Cardiac muscle cell (in vitro differentiated cells and primary cell): ENCODE measurements at regions not wholly inside any gene's neighbourhood (a gene's known extent, or its start where the extent isn't known, plus 50 kb on each side); places are given as distances from the start of the nearest gene placed in this dataset.

Experiments used
- DNase-seq, 2 donors: peaks; one replicate each; pipeline versions ENCODE4 v3.0.0 to v3.0.0-alpha.2; 2010 to 2017; ENCODE audit warnings: low read depth in 1 of 2, low spot score in 1 of 2
- H3K27ac ChIP-seq: fragments of 200-600 bp; sonication (generic); 2 replicates; pipeline ENCODE4 v1.5.1; 2016
- H3K27me3 ChIP-seq: fragments of 200-600 bp; sonication (generic); 2 replicates; pipeline ENCODE4 v1.6.0; 2016; ENCODE audit warnings: control low read depth
- H3K36me3 ChIP-seq: fragments of 200-600 bp; sonication (generic); 2 replicates; pipeline ENCODE4 v1.5.1; 2016; ENCODE audit warnings: control low read depth
- H3K4me1 ChIP-seq: fragments of 200-600 bp; sonication (generic); 2 replicates; pipeline ENCODE4 v1.8.1; 2017; ENCODE audit warnings: low read depth, mild to moderate bottlenecking, mixed run types
- H3K4me3 ChIP-seq: fragments of 200-600 bp; sonication (generic); 2 replicates; pipeline ENCODE4 v1.5.1; 2016; ENCODE audit warnings: mild to moderate bottlenecking
- H3K9me3 ChIP-seq: fragments of 200-600 bp; sonication (generic); 2 replicates; pipeline ENCODE4 v1.5.1; 2017; ENCODE audit warnings: low read depth, mild to moderate bottlenecking, control low read depth
- TF ChIP-seq, protein P1 (sequence below): IDR thresholded peaks from 2 replicates; pipeline ENCODE4 v1.5.1; 2012; ENCODE audit warnings: low read depth, mild to moderate bottlenecking, low read length

DNA sequence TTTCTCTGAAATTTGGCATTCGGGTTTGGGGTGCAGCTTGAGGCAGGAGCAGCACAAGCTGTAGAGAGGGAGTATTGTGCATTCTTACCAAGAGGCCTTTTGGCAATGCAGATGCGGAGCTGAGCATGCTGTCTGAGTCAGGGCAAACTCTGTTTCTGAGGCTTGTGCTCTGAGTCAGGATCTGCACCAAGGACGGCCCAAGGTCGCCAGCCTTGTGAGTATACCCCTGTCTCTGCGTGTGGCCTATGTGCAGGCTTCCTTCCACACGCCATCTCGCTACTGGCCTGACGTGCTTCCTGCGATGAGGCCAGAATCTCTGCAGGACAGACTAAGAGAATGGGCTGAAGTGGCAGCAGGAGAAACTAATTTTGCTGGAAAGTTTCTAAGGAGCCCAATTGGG is 83.8 kb upstream of the ROPN1 start:
- H3K4me3 ChIP-seq: no peak overlapping the region
- peak in 1 of 2 donors; percentile 21 for DNase-seq

DNA sequence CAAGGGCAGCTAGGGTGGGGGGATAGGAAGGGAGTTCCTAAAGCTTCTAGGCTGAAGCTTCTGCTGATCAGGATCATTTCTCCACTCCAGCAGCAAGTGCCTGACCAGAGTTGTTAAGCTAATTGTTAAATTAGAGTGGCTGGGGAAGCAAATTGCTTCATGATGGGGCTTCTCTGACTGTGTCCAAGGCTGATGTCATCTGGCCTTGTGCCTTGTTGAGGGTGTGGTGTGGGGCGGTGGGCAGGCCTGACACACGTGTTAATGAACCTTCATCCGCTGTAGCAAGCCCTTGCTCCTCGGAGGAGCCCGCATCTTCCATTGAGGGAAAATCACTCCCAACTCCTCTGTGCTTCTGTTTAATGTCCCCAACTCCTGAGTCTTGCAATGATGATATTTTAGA is 84.3 kb upstream of the ROPN1 start:
- Histone ChIP-seq H3K27ac (no peak overlapping the region), H3K4me1 (no peaks in the 10 kb centered on the region), H3K27me3 (peaks cover 6% of the 10 kb centered on the region), H3K4me3 (no peak overlapping the region), H3K9me3 (no peaks in the 10 kb centered on the region), H3K36me3 (no peaks in the 10 kb centered on the region)
- TF ChIP-seq, protein P1, sequence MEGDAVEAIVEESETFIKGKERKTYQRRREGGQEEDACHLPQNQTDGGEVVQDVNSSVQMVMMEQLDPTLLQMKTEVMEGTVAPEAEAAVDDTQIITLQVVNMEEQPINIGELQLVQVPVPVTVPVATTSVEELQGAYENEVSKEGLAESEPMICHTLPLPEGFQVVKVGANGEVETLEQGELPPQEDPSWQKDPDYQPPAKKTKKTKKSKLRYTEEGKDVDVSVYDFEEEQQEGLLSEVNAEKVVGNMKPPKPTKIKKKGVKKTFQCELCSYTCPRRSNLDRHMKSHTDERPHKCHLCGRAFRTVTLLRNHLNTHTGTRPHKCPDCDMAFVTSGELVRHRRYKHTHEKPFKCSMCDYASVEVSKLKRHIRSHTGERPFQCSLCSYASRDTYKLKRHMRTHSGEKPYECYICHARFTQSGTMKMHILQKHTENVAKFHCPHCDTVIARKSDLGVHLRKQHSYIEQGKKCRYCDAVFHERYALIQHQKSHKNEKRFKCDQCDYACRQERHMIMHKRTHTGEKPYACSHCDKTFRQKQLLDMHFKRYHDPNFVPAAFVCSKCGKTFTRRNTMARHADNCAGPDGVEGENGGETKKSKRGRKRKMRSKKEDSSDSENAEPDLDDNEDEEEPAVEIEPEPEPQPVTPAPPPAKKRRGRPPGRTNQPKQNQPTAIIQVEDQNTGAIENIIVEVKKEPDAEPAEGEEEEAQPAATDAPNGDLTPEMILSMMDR: no peak
- DNase-seq: no peak

More for the DNA sequence above, 83.8 kb upstream of the ROPN1 start:
- TF ChIP-seq, protein P1: no peak
- Histone ChIP-seq H3K27me3 (peaks cover 6% of the 10 kb centered on the region), H3K9me3 (no peaks in the 10 kb centered on the region), H3K27ac (no peak overlapping the region), H3K4me1 (no peaks in the 10 kb centered on the region), H3K36me3 (no peaks in the 10 kb centered on the region)

DNA sequence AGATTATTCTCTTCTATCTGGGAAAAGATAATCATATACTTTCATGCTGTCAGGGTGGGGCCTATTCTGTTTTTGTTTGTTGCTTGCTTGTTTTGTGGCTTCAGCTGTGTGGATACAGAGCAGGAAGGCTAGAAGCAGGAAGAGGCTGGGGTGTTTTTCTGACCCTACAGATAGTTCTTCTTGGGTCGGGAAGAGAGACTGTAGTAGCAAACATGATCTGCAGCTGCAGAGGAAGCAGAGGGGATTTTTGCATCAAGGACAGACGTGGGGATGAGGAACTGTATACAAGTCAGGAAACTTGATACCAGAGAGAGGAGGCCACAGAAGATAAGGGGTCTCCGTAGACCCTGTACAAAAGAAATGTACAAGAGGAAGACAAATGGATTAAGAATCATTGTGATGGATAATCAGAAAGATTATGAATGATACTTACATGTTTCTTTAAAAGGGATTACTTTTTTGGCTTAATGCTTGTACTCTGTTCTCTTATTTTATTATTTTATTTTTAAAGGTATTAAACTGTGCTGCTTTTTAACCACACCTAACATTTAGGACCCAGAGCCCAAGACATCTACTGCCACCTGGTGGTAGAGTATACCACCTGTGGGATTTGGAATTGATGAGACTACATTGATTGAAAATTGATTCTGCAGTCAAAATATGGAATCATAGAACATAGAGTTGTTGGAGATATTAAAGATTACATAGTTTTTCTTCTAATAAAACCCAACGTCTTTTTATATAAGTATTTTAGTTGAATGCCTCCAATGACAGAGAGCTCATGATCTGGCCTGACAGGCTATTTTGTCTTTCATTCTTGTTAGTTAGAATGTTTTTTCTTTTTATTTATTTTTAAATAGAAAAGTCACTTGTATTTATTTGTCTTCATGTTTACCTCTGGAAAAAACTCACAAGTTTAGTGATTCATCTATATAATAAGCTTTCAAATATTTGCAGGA is 87.3 kb upstream of the ROPN1 start:
- TF ChIP-seq, protein P1: peak; percentile 73
- Histone ChIP-seq H3K36me3 (no peaks in the 10 kb centered on the region), H3K9me3 (no peaks in the 10 kb centered on the region), H3K27me3 (peaks cover 17% of the 10 kb centered on the region), H3K4me3 (no peak overlapping the region), H3K4me1 (no peaks in the 10 kb centered on the region), H3K27ac (no peak overlapping the region)
- peak; percentile 56 to 66 for DNase-seq

DNA sequence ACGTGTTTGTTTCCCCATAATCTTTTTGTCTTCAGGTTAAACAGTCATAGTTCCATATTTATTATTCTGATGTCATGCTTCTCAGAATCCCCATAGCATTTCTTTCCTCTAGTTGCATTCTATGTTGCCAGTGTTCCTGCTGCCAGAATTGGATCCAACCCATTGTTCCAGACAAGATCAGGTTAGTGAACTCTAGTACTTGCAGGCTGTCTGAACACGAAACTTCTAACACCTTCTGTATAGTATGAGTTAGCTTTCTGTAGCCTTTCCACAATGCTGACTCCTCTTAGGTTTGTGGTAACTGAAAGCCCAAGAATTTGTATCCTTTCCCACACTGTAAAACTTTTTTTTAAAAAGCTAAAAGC is 88.0 kb upstream of the ROPN1 start:
- no peaks in the 10 kb centered on the region for H3K36me3 ChIP-seq
- DNase-seq: no peak
- no peak overlapping the region for H3K27ac ChIP-seq
- TF ChIP-seq, protein P1: no peak
- no peaks in the 10 kb centered on the region for H3K9me3 ChIP-seq
- no peak overlapping the region for H3K4me3 ChIP-seq
- H3K27me3 ChIP-seq: peaks cover 18% of the 10 kb centered on the region
- H3K4me1 ChIP-seq: no peaks in the 10 kb centered on the region

DNA sequence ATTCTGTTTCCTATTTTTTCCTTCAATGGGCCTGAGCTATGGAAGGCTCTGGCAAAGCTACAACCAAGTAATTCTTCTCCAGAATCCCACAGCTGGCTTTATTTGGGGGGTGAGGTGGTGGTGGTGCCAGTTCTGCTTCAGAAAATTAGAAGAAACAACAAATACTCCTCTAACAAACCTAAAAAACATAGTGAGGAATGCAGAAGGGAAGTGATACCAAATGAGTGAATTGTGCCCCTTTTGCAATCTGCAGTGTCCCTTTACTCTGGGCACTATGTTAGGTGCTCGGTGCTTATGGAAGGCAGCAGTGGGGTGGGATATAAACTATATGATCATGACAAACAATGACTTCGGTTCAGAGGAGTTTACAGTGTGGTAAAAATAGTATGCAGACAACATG is 90.4 kb upstream of the ROPN1 start:
- Histone ChIP-seq H3K36me3 (no peaks in the 10 kb centered on the region), H3K4me3 (no peak overlapping the region), H3K4me1 (no peaks in the 10 kb centered on the region), H3K27ac (no peak overlapping the region), H3K9me3 (no peaks in the 10 kb centered on the region), H3K27me3 (peaks cover 21% of the 10 kb centered on the region)
- no peak for DNase-seq
- TF ChIP-seq, protein P1: no peak
